ENCODE measurements at regions not wholly inside any gene's neighbourhood (a gene's known extent, or its start where the extent isn't known, plus 50 kb on each side); places are given as distances from the start of the nearest gene placed in this dataset.

GRCh38 chr7:101712652-101713051 lies 83.6 kb upstream of the MYL10 start:
- H3K4me3 ChIP-seq, result no peak overlapping the region

GRCh38 chr7:101714097-101714496 lies 85.0 kb upstream of the MYL10 start:
- no peaks in the 10 kb centered on the region for H3K4me1 ChIP-seq (ENCODE audit: control insufficient read depth in 1 of 2, low read depth in 2 of 2)
- no peak for ATAC-seq (ENCODE audit: insufficient number of reproducible peaks, low FRiP score, low read depth)
- no peaks in the 10 kb centered on the region for H3K36me3 ChIP-seq
- H3K27ac ChIP-seq, result no peak overlapping the region
- H3K9me3 ChIP-seq, result no peaks in the 10 kb centered on the region
- DNase-seq (ENCODE audit: low spot score), result no peak
- no peaks in the 10 kb centered on the region for H3K27me3 ChIP-seq (replicated peaks; ENCODE audit: insufficient read depth)
- TF ChIP-seq CTCF (IDR thresholded peaks at IDR 0.05), result no peak
- no peak overlapping the region for H3K4me3 ChIP-seq

More at GRCh38 chr7:101712652-101713051, 83.6 kb upstream of the MYL10 start:
- no peak for DNase-seq (ENCODE audit: low spot score)
- H3K9me3 ChIP-seq, result no peaks in the 10 kb centered on the region
- no peak overlapping the region for H3K27ac ChIP-seq
- H3K36me3 ChIP-seq, result no peaks in the 10 kb centered on the region
- no peaks in the 10 kb centered on the region for H3K27me3 ChIP-seq (replicated peaks; ENCODE audit: insufficient read depth)
- no peak for TF ChIP-seq CTCF (IDR thresholded peaks at IDR 0.05)
- H3K4me1 ChIP-seq (ENCODE audit: control insufficient read depth in 1 of 2, low read depth in 2 of 2), result no peaks in the 10 kb centered on the region
- ATAC-seq (ENCODE audit: insufficient number of reproducible peaks, low FRiP score, low read depth), result no peak

- Histone ChIP-seq H3K4me3 (peak overlapping the region; percentile 25), H3K36me3 (no peaks in the 10 kb centered on the region), H3K4me1 (ENCODE audit: control insufficient read depth in 1 of 2, low read depth in 2 of 2) (no peaks in the 10 kb centered on the region), H3K27me3 (replicated peaks; ENCODE audit: insufficient read depth) (no peaks in the 10 kb centered on the region), H3K9me3 (no peaks in the 10 kb centered on the region), H3K27ac (peak overlapping the region in 1 of 2 donors; percentile 41)
- DNase-seq (ENCODE audit: low spot score) (peak; percentile 42), ATAC-seq (ENCODE audit: insufficient number of reproducible peaks, low FRiP score, low read depth) (peak; percentile 23)
- TF ChIP-seq CTCF (IDR thresholded peaks at IDR 0.05), result no peak
Observed at GRCh38 chr7:101717628-101718357, 88.7 kb upstream of the MYL10 start.

- Histone ChIP-seq H3K4me1 (ENCODE audit: control insufficient read depth in 1 of 2, low read depth in 2 of 2) (no peaks in the 10 kb centered on the region), H3K9me3 (no peaks in the 10 kb centered on the region), H3K27me3 (replicated peaks; ENCODE audit: insufficient read depth) (no peaks in the 10 kb centered on the region), H3K36me3 (no peaks in the 10 kb centered on the region), H3K27ac (peak overlapping the region in 1 of 2 donors; percentile 30), H3K4me3 (no peak overlapping the region)
- TF ChIP-seq CTCF (IDR thresholded peaks at IDR 0.05), result no peak
- DNase-seq (ENCODE audit: low spot score) (no peak), ATAC-seq (ENCODE audit: insufficient number of reproducible peaks, low FRiP score, low read depth) (no peak)
Observed at GRCh38 chr7:101718363-101719122, 89.4 kb upstream of the MYL10 start.

GRCh38 chr7:101719123-101719470 lies 90.0 kb upstream of the MYL10 start:
- ATAC-seq (ENCODE audit: insufficient number of reproducible peaks, low FRiP score, low read depth) (no peak), DNase-seq (ENCODE audit: low spot score) (no peak)
- Histone ChIP-seq H3K36me3 (no peaks in the 10 kb centered on the region), H3K4me3 (no peak overlapping the region), H3K4me1 (ENCODE audit: control insufficient read depth in 1 of 2, low read depth in 2 of 2) (no peaks in the 10 kb centered on the region), H3K27me3 (replicated peaks; ENCODE audit: insufficient read depth) (no peaks in the 10 kb centered on the region), H3K27ac (no peak overlapping the region), H3K9me3 (no peaks in the 10 kb centered on the region)
- no peak for TF ChIP-seq CTCF (IDR thresholded peaks at IDR 0.05)
